ENCODE measurements at regions not wholly inside any gene's neighbourhood (a gene's known extent, or its start where the extent isn't known, plus 50 kb on each side); places are given as distances from the start of the nearest gene placed in this dataset.
"Not testable (repeated sequence)": the region's sequence is repeated elsewhere in the genome, so short reads cannot be mapped to it uniquely, and the experiment has no call there.

GRCh38 chr18:14987960-14988710 is 240.2 kb downstream of the ANKRD30B start:
- H3K4me3 ChIP-seq; H3K4me1 ChIP-seq (ENCODE audit: low read depth); H3K36me3 ChIP-seq (ENCODE audit: low read depth); intact Hi-C loops (cut with DNase I, micrococcal nuclease); DNase-seq; H3K9me3 ChIP-seq; ATAC-seq: not testable (repeated sequence)

- ATAC-seq; intact Hi-C loops (cut with DNase I, micrococcal nuclease); H3K9me3 ChIP-seq; H3K36me3 ChIP-seq (ENCODE audit: low read depth); H3K4me1 ChIP-seq (ENCODE audit: low read depth); DNase-seq; H3K4me3 ChIP-seq: not testable (repeated sequence)
Measured at GRCh38 chr18:14989569-14989968, 241.6 kb downstream of the ANKRD30B start.

- H3K4me1 ChIP-seq (ENCODE audit: low read depth); ATAC-seq; H3K4me3 ChIP-seq; intact Hi-C loops (cut with DNase I, micrococcal nuclease); H3K9me3 ChIP-seq; H3K36me3 ChIP-seq (ENCODE audit: low read depth): not testable (repeated sequence)
- peak in 2 of 3 donors; percentile 17 to 61 for DNase-seq
Measured at GRCh38 chr18:14991934-14992445, 244.0 kb downstream of the ANKRD30B start.

- H3K9me3 ChIP-seq; DNase-seq; H3K4me3 ChIP-seq; intact Hi-C loops (cut with DNase I, micrococcal nuclease); H3K4me1 ChIP-seq (ENCODE audit: low read depth); ATAC-seq; H3K36me3 ChIP-seq (ENCODE audit: low read depth): not testable (repeated sequence)
Measured at GRCh38 chr18:14992758-14993157, 244.8 kb downstream of the ANKRD30B start.

- H3K4me1 ChIP-seq (ENCODE audit: low read depth); ATAC-seq; intact Hi-C loops (cut with DNase I, micrococcal nuclease); DNase-seq; H3K4me3 ChIP-seq; H3K36me3 ChIP-seq (ENCODE audit: low read depth); H3K9me3 ChIP-seq: not testable (repeated sequence)
Measured at GRCh38 chr18:14995023-14995422, 247.1 kb downstream of the ANKRD30B start.

GRCh38 chr18:14997357-14997756 is 249.4 kb downstream of the ANKRD30B start:
- intact Hi-C loops (cut with DNase I, micrococcal nuclease) = no loop called here
- TF ChIP-seq, protein P1, sequence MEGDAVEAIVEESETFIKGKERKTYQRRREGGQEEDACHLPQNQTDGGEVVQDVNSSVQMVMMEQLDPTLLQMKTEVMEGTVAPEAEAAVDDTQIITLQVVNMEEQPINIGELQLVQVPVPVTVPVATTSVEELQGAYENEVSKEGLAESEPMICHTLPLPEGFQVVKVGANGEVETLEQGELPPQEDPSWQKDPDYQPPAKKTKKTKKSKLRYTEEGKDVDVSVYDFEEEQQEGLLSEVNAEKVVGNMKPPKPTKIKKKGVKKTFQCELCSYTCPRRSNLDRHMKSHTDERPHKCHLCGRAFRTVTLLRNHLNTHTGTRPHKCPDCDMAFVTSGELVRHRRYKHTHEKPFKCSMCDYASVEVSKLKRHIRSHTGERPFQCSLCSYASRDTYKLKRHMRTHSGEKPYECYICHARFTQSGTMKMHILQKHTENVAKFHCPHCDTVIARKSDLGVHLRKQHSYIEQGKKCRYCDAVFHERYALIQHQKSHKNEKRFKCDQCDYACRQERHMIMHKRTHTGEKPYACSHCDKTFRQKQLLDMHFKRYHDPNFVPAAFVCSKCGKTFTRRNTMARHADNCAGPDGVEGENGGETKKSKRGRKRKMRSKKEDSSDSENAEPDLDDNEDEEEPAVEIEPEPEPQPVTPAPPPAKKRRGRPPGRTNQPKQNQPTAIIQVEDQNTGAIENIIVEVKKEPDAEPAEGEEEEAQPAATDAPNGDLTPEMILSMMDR (IDR thresholded peaks at IDR 0.05) = no peak
- DNase-seq (no peak), ATAC-seq (no peak)
- peaks cover 7% of the 10 kb centered on the region for H3K9me3 ChIP-seq
- H3K4me3 ChIP-seq = no peak overlapping the region
- no peaks in the 10 kb centered on the region for H3K4me1 ChIP-seq (ENCODE audit: low read depth)
- H3K36me3 ChIP-seq (ENCODE audit: low read depth) = no peaks in the 10 kb centered on the region

DNA sequence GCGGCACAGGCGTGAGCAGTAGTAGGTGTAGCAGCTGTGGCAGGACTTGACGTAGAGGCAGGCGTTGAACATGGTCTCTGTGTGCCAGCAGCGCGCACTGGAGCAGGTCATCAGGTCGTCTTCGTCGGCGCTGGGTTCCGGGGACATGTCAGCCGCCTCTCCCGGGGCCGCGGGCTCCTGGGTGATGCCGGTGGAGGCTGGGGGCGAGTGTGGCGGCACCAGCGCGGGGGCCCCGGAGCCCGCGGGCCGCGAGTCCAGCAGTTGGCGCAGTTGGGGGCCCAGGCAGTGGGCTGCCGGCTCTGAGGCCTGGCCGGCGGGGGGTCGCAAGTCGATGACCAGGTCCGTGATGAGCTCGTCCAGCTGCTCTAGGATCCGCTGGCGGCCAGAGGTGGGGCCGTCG is 249.9 kb downstream of the ANKRD30B start:
- ATAC-seq; DNase-seq; H3K9me3 ChIP-seq; H3K36me3 ChIP-seq (ENCODE audit: low read depth); H3K4me3 ChIP-seq; intact Hi-C loops (cut with DNase I, micrococcal nuclease); H3K4me1 ChIP-seq (ENCODE audit: low read depth): not testable (repeated sequence)

GRCh38 chr18:14998360-14999042 is 250.5 kb downstream of the ANKRD30B start:
- intact Hi-C loops (cut with DNase I, micrococcal nuclease); H3K9me3 ChIP-seq: not testable (repeated sequence)

More at GRCh38 chr18:14998360-14999042, 250.5 kb downstream of the ANKRD30B start:
- not testable (repeated sequence) for H3K4me3 ChIP-seq; H3K36me3 ChIP-seq (ENCODE audit: low read depth); DNase-seq; ATAC-seq; H3K4me1 ChIP-seq (ENCODE audit: low read depth)

Data from mucosa of descending colon (tissue), 3 donors.